ENCODE measurements at regions not wholly inside any gene's neighbourhood (a gene's known extent, or its start where the extent isn't known, plus 50 kb on each side); places are given as distances from the start of the nearest gene placed in this dataset.

GRCh38 chr10:130737186-130737585, 574.3 kb downstream of the TCERG1L start:
- TF ChIP-seq CTCF (IDR thresholded peaks at IDR 0.05) (no peak), POLR2A (IDR thresholded peaks at IDR 0.05) (no peak)
